HG02840 (cell line): ENCODE measurements at regions not wholly inside any gene's neighbourhood (a gene's known extent, or its start where the extent isn't known, plus 50 kb on each side); places are given as distances from the start of the nearest gene placed in this dataset.

ENCODE experiments used
- ATAC-seq: cut with Tn5 transposase; IDR thresholded peaks from one replicate; pipeline ENCODE4 v1.9.1; 2021; ENCODE audit warnings: mild to moderate bottlenecking, moderate library complexity, moderate number of reproducible peaks; ENCODE audit not compliant: unreplicated experiment, low FRiP score

GRCh38 chr10:44306147-44306710, 78.7 kb downstream of the CXCL12 start:
- ATAC-seq = no peak

- no peak for ATAC-seq
These were observed 83.0 kb downstream of the CXCL12 start for GRCh38 chr10:44301781-44302355.

- no peak for ATAC-seq
These were observed 83.9 kb downstream of the CXCL12 start for GRCh38 chr10:44300666-44301649.

GRCh38 chr10:44298713-44299112, 86.2 kb downstream of the CXCL12 start:
- no peak for ATAC-seq

- ATAC-seq = no peak
These were observed 86.9 kb downstream of the CXCL12 start for GRCh38 chr10:44297963-44298362.

GRCh38 chr10:44295644-44296241, 89.2 kb downstream of the CXCL12 start:
- no peak for ATAC-seq

- ATAC-seq = no peak
These were observed 90.0 kb downstream of the CXCL12 start for GRCh38 chr10:44294726-44295412.

GRCh38 chr10:44293842-44294241, 91.1 kb downstream of the CXCL12 start:
- ATAC-seq = no peak

- ATAC-seq = no peak
These were observed 91.6 kb downstream of the CXCL12 start for GRCh38 chr10:44293306-44293778.

- no peak for ATAC-seq
These were observed 92.4 kb downstream of the CXCL12 start for GRCh38 chr10:44292390-44293002.

GRCh38 chr10:44291091-44291490, 93.8 kb downstream of the CXCL12 start:
- no peak for ATAC-seq

- ATAC-seq = no peak
These were observed 95.8 kb downstream of the CXCL12 start for GRCh38 chr10:44289125-44289524.

GRCh38 chr10:44287408-44287807, 97.5 kb downstream of the CXCL12 start:
- ATAC-seq = no peak

GRCh38 chr10:44284198-44285084, 100.5 kb downstream of the CXCL12 start:
- no peak for ATAC-seq

GRCh38 chr10:44282626-44283300, 102.1 kb downstream of the CXCL12 start:
- ATAC-seq = no peak

- ATAC-seq = no peak
These were observed 103.2 kb downstream of the CXCL12 start for GRCh38 chr10:44281662-44282061.

GRCh38 chr10:44281089-44281613, 103.7 kb downstream of the CXCL12 start:
- ATAC-seq = no peak
